ENCODE measurements at regions not wholly inside any gene's neighbourhood (a gene's known extent, or its start where the extent isn't known, plus 50 kb on each side); places are given as distances from the start of the nearest gene placed in this dataset.

- no peak for TF ChIP-seq POLR2A (IDR thresholded peaks at IDR 0.05; ENCODE audit: low read depth, low read length)
- TF ChIP-seq TAF1 (IDR thresholded peaks at IDR 0.05; ENCODE audit: borderline replicate concordance, low read depth, low read length) = no peak
Observed at GRCh38 chr3:106010829-106011228, 142.0 kb upstream of the CBLB start.

All from GM12892 (cell line).